Glomerular visceral epithelial cell (primary cell): ENCODE measurements at regions not wholly inside any gene's neighbourhood (a gene's known extent, or its start where the extent isn't known, plus 50 kb on each side); places are given as distances from the start of the nearest gene placed in this dataset.
"Not testable (repeated sequence)": the region's sequence is repeated elsewhere in the genome, so short reads cannot be mapped to it uniquely, and the experiment has no call there.

Source experiments
- DNase-seq: peaks from one replicate; pipeline ENCODE4 v3.0.0-alpha.2; 2016; ENCODE audit errors: extremely low spot score

GRCh38 chr17:83159204-83160049 lies 80.0 kb downstream of the METRNL start:
- no peak for DNase-seq

DNA sequence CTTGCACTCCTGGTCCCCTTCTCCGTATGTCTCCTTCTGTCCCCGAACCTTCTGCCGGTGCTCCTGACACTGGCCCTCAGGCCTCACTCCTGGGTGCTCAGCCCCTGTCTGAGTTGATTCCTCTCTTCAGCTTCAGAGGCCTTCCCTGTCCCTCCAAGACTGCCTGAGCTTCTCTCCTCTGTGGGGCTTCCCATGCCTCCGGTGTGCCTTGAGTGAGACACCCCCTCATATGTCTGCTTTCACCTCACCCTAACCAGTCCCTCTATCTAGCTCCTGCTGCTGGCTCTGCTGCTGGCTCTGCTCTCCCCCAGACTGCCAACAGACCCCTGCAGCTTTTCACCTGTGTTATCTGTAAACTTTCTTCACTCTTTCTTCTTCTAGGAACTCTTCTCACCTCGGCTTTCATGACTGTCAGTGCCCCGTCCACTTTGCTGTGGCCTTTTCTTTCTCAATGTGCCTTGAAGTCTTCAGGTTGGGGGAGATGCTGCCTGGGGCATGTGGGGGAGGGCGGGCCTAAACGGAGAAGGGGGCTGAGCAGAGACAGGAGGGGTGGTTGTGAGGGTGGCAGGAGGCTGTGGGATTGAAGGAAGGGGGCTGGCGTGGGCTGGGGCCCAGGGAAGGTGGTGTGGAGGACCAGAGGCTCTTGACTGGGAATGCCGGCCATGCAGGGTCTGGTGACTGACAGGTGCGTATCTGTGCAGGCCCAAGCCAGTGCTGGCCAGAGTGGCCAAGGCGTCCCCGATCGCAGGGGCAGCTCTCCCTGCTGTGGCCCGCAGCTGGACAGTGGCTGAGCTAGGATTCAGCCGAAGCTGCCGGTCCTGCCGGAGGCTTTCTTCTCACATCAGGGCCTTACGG lies 81.3 kb downstream of the METRNL start:
- no peak for DNase-seq

DNA sequence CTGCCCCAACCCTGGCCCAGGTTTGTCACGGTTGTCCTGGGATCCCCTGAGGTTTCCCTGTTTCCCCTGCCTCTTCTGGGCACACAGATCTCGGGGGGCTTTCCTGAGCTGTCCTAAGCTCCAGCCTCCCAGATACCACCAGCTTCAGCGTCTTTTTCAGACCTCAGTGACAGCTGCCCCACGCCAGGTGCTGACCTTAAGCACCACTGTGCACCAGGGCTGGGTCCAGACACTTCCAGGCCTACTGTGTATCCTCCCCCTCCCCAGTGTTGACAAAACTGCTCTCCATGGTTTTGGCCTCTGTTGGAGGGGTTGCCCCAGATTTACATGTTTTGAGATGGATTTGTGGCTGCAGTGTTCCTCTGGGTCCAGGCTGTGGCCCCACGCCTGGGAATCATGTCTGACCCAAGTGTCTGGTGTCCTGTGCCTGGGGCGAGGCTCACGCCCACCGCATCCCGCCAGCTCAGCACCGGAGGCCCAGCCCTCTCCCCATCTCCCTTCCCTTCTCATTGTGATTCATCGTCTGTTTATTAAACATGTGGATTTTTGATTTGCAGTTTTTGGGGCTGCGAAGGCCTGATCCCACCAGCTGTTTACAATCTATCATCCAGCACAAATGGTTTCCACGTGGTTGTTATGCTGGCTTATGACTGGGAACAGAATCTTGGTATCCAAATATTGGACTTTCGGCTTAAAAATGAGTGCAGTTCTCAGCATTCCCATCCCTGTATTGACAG lies 82.1 kb downstream of the METRNL start:
- DNase-seq = no peak

DNA sequence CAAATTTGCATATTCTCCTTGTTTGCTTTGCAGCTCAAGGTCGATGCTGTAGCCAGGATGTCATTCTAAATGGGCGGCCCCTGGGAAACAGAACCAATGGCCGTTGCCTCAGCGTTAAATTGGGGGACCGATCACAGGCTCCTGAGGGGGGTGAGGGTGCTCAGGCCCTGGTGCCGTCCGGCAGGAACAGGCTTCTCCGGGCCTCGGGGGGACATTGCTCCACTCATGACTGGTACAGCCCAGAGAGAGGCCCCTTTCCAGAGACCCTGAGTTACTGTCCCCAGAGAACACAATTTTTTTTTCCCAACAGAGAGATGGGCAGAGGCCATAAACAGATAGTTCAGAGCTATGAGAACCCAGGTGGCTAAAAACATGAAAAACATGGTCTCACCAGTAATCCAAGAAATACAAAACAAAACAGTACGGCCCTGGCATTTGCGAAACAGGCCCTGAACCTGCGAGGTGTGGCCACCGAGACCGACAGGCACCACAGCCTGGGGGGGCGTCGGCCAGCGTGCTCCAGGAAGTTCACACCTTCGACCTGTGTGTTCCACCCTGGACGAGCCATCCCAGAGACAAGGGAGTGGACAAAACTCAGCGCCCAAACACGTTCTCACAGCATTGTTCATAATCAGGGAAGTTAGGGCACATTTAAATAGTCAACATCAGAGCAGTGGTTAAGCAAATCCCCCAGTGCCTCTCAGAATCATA lies 82.8 kb downstream of the METRNL start:
- no peak for DNase-seq

DNA sequence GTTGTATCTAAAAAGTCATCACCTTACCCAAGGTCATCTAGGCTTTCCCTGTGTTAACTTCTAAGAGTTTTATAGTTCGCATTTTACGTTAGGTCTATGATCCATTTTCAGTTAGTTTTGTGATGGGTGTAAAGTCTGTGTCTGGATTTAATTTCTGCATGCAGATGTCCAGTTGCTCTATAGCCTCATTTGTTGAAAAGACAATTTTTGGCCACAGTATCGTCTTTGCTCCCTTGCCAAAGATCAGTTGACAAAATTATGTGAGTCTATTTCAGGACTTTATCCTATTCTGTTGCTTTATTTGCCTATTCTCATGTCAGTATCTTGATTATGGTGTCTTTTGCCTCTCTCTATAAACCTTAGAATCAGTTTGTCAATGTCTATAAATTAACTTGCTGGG lies 85.1 kb downstream of the METRNL start:
- DNase-seq = no peak

DNA sequence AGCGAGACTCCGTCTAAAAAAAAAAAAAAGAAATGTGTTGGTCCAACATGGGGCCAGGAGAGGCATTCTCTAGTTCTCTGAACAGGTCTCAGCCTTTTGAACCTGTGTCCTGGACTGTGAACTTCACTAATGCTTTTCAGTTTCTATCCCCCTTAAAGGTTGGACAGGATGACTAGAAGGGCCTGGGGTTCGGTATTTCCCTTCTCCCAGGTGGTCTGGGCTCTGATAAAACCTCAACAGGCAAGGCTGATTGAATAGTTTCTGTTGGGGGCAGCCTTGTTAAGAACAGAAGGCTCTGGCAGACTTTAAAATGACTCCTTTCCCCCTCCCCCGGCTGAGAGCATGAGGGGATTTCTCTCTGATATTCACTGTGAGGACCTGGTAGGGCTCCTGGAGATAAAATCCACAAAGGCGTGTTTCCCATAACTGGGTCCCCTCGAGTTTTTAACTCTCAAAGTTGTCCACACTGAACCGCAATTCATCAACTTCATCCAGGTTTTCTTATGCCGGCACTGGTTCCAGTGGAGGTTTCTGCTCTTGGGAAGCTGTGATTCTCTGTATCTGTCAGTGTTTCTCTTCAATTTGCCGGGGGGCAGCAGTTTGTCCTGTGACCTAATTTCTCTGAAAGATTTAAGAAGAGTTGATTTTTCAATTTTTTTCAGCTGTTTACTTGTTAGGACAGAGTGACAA lies 91.3 kb downstream of the METRNL start:
- DNase-seq = no peak

DNA sequence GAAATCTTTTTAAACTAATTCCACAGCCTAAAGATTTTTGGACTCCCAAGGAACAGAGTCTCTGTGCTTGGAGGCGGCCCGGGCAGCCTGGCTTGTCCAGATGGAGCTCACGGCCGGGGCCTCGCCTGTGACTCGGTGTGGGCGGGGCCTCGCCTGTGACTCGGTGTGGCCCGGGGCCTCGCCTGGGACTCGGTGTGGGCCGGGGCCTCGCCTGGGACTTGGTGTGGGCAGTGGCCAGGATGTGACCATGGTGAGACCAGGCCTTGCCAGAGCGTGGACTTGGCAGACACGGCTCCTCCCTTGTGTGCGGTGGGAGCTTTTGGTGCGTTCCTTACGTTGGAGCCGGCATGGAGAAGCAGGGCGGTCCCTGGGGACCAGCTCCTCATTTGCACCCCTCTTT lies 92.3 kb downstream of the METRNL start:
- DNase-seq = no peak

DNA sequence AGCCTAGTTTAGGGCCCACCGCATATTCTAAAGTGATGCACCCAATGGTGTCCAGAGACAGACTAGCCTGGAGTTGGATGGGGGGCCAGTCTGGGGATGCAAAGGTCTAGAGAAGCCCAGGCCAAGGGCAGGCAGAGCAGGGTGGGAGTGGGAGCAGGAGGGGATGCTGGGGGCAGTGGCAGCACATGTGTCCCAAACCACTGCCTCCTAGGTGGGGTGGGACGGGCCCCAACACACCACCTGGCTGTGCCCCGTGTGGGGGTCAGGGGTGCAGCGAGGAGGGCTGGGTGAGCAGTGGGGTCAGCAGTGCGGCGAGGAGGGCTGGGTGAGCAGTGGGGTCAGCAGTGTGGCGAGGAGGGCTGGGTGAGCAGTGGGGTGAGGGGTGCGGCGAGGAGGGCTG lies 92.7 kb downstream of the METRNL start:
- DNase-seq = not testable (repeated sequence)

DNA sequence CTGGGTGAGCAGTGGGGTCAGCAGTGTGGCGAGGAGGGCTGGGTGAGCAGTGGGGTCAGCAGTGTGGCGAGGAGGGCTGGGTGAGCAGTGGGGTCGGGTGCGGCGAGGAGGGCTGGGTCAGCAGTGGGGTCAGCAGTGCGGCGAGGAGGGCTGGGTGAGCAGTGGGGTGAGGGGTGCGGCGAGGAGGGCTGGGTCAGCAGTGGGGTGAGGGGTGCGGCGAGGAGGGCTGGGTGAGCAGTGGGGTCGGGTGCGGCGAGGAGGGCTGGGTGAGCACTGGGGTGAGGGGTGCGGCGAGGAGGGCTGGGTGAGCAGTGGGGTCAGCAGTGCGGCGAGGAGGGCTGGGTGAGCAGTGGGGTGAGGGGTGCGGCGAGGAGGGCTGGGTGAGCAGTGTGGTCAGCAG lies 93.2 kb downstream of the METRNL start:
- DNase-seq = not testable (repeated sequence)

DNA sequence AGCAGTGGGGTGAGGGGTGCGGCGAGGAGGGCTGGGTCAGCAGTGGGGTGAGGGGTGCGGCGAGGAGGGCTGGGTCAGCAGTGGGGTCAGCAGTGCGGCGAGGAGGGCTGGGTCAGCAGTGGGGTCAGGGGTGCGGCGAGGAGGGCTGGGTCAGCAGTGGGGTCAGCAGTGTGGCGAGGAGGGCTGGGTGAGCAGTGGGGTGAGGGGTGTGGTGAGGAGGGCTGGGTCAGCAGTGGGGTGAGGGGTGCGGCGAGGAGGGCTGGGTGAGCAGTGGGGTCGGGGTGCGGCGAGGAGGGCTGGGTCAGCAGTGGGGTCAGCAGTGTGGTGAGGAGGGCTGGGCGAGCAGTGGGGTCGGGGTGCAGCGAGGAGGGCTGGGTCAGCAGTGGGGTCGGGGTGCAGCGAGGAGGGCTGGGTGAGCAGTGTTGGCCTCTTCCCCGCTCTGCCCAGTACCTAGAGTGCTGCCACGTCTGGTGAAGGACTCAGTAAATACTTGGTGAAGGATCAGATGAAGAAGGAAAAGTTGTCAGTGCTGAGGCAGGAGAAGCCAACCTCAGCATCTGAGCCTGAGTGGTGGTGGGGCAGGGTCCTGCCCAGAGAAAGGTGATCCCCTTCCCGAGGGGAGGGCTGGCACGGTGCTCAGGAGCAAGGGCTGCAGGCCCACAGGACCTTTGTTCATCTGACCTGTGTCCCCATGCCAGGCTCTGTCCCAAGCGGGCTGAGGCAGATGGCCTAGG lies 93.9 kb downstream of the METRNL start:
- DNase-seq = not testable (repeated sequence)

- DNase-seq = no peak
Observed at GRCh38 chr17:83173914-83174361, 94.5 kb downstream of the METRNL start.

DNA sequence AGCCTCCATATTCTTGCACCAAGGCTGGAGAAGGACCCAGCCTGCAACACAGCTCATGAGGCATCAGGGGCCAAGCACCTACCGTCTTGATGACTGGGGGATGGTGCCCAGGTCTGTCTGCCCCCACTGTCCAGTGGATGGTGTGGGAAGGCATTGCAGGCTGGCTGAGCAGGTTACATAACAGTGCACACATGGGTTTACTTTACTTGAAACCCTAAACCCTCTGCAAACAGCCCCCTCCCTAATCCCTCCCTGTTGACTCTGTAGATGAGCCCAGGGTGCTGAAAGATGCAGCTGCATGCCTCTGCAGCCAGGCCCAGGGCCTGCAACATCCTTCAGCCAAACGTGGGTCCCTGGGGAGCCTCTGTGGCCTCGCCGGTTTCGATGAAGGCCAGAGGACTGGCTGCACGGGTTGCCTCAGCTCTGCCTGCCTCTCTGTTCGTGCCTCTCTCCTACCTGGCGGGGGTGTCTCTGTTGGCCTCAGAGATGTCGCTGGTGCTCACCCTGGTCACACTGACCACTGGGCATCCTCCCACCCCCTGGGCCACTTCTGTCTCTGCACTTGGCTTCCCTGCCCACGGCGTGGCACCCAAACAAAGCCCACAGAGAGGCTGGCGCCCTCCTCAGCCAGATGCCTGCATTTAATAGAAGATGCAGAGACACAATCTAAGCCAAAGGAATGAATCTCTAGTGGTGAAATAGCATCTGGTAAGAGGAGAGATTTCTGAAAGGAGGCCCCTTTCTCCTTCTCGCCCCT lies 95.1 kb downstream of the METRNL start:
- no peak for DNase-seq

DNA sequence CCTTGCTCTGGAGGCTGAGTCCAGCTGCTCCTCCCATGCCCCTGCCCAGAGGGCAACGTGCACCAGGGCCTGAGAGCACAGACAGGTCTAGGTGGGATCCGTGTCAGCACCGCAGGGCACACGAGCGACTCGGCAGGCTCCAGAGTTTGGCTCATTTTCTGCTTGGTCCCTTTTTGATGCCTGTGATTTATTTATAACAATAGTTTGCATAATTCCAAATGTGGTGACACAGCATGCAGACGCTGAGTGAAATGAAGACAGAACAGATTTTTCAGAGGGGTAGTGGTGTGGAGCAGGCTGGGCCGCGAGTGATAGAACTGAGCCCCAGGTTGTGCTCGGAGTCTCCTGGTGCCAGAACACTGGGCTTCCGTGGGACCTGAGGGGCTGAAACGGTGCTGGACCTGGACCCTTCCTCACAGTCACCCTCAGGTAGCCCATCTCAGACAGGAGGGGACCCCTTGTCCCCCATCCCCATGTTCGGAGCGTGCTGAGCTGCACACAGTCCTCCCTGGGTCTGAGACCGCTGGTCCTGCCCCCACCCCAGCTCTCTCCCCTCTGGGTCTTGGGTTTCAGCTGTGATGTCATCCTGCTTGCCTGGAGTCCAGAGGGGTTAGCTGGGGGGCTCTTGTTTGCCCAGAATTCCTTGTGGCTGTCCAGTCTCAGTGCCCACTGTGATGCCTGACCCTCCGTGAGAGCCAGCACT lies 95.9 kb downstream of the METRNL start:
- DNase-seq = no peak

DNA sequence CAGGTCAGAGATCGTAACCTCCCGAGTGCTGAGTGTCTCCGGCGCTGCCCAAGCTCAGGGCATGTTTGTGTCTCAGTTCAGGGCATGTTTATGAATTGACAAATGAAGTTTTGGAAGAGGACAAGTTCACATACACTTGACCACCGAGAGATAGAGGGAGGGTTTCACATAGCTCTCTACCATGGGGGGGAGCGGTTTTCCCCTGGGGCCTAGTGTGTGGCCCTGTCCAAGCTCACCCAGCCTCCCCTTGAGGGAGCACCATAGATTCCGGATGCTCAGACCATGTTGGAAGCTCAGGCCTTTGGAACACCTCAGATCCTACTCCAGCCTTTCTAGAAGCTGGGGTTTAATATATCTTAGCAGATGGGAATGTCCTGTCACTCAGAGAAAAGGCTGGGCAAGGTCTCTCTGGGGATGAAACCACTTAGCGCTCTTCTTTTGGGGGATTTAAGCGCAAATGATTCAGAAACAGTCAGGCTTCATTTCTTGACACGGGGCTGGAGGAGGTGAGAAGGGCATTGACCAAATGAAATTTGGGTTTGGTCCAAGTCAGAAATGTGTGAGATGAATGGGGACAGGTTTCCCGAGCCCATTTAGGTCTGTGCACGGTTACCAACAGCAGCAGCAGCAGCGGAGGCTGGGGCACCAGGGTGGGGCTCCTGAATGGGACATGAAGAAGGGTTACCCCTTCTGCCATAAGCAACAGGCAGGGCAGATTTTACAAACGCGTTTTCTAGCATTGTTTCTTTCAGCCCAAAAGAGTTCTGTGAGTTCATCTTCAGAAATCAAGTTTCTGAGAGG lies 96.6 kb downstream of the METRNL start:
- no peak for DNase-seq

DNA sequence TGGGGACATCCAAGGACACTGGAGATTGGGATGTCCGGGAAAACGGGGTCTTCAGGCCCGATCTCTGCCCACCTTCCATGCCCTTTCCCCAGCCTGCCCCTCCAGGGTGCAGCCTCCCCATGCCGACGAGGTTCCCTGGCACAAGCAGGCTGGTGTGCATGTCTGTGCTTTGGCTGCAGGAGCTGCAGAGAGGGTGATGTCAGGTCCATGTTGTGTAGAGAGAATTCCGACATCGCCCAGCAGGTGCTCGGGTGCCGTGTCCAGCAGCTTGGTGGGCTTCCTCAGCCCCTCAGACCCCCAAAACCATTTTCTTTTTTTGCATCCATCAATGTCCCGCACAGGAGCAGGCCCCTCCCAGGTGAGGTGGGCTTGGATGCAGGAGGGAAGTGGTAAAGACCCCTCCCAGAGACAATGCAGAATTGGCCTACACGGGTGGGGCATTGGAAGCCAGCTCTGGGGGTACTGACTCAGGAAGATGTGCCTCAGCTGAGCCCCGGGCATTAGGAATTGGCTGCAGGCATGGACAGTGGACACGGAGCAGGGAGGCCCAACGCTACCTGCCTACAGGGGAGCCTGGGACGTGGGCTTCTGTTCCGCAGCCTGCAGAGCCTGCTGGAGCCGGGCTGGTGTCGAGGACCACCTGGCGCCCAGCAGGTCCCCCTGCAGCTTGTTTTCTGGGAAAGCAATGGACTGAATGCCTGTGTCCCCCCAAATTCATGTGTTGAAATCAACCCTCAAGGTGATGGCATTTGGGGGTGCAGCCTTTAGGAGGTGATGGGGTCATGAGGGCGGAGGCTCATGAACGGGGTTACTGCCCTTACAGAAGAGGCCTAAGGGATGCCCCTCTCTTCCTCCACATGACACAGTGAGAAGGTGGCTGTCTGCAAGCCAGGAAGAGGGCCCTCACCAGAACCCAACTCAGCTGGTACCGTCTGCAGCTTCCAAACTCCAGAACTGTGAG lies 97.5 kb downstream of the METRNL start:
- DNase-seq = no peak

DNA sequence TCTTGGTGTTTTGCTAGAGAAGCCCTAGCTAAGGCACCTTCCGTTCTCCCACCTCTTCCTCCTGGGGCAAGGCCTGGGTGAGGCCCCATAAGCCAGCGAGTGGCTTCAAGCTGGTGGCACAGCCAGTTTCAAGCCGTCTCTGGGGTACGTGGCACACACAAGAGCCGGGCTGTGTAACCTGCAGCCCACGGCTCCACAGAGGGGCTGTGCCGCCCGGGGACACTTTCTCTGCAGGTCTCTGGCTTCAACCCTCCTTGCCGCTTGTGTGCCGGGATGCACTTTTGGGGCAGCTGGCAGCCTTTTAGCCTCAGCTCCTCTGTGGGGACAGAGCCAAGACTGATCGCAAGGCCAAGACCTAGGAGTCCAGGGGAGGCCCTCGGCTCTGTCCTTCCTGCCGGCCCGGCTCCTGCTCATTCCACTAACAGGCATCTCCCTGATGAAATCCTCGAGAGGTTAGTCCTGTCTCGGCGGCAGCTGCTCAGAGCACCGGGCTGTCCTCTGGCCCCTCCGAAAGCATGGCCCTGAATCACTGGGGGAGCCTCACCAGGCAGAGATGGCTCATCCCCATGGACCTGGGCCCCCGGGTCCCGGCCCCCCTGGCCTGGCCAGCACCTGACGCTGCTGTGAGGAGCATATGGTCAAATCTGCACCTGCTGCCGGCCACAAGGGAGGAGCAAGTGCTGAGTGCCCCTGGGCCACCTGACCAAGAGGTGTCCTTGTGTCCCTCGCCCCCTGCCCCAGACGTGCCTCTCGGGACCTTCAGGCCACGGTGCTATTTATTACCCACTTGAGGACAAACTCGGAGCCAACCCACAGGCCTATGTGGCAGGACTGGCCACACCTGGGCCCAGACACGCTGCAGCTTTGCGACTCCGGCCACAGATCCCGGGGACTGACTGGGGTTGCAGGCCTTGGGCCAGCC lies 98.5 kb downstream of the METRNL start:
- DNase-seq = no peak
